H1 (cell line): ENCODE measurements at regions not wholly inside any gene's neighbourhood (a gene's known extent, or its start where the extent isn't known, plus 50 kb on each side); places are given as distances from the start of the nearest gene placed in this dataset.

Experiments used
- CTCF ChIA-PET: fragments of 300-600 bp; sonication (Branson Sonifier 250); formaldehyde crosslinking; loops from one replicate; lab custom pipeline; 2021; ENCODE audit not compliant: partially characterized antibody; lab: Charles Lee
- POLR2A ChIA-PET: fragments of 300-600 bp; sonication (Branson Sonifier 250); formaldehyde crosslinking; loops from one replicate; lab custom pipeline; 2021; ENCODE audit warnings: inconsistent platforms; ENCODE audit not compliant: partially characterized antibody; lab: Charles Lee
- DNase-seq, 2 experiments: peaks; one replicate each; pipeline versions ENCODE4 v3.0.0 to v3.0.0-alpha.2; 2010 to 2022; ENCODE audit warnings: low spot score in 2 of 2, low read depth in 1 of 2, mixed read lengths in 1 of 2
- FAIRE-seq: peaks from 2 replicates; lab custom pipeline; 2011; peaks lifted over from hg19 to GRCh38; lab: Jason Lieb, UNC
- H2AFZ ChIP-seq: 2 replicates; pipeline ENCODE4 v1.8.1; 2012; ENCODE audit warnings: low read length, inconsistent platforms
- H2AK5ac ChIP-seq: 2 replicates; pipeline ENCODE4 v1.6.1; 2013; ENCODE audit warnings: low read depth, low read length
- H2BK120ac ChIP-seq: replicated peaks from 2 replicates; pipeline ENCODE3; 2013; ENCODE audit warnings: low read depth, low read length, inconsistent platforms
- H2BK12ac ChIP-seq: 2 replicates; pipeline ENCODE4 v1.6.1; 2013; ENCODE audit warnings: low read depth, low read length
- H2BK15ac ChIP-seq: 2 replicates; pipeline ENCODE4 v1.6.1; 2013; ENCODE audit warnings: low read length
- H2BK20ac ChIP-seq: 2 replicates; pipeline ENCODE4 v1.6.1; 2013; ENCODE audit warnings: low read length
- H2BK5ac ChIP-seq: 2 replicates; pipeline ENCODE4 v1.6.1; 2013; ENCODE audit warnings: low read depth, low read length
- H3K14ac ChIP-seq: 2 replicates; pipeline ENCODE4 v1.6.1; 2013; ENCODE audit warnings: inconsistent platforms; ENCODE audit not compliant: insufficient read length
- H3K18ac ChIP-seq: 2 replicates; pipeline ENCODE4 v1.6.1; 2013; ENCODE audit warnings: low read length; ENCODE audit errors: extremely low read depth
- H3K23ac ChIP-seq: 2 replicates; pipeline ENCODE4 v1.6.1; 2013; ENCODE audit warnings: inconsistent platforms; ENCODE audit not compliant: insufficient read length
- H3K23me2 ChIP-seq: 2 replicates; pipeline ENCODE4 v1.6.1; 2013; ENCODE audit warnings: low read depth, low read length
- H3K27ac ChIP-seq: 2 replicates; pipeline ENCODE4 v1.6.1; 2011; ENCODE audit warnings: low read depth, low read length, inconsistent platforms
- H3K27me3 ChIP-seq, 4 experiments: replicated peaks in 1 of 4; 1 replicate in 1 of 4; 2 replicates in 3 of 4; pipeline versions ENCODE4 v1.6.1 to v1.8.1; 2011 to 2013; ENCODE audit warnings: low read length in 3 of 4, mild to moderate bottlenecking in 3 of 4, inconsistent platforms in 2 of 4, mixed read lengths in 2 of 4, moderate library complexity in 1 of 4; ENCODE audit not compliant: control insufficient read depth in 3 of 4, insufficient read depth in 3 of 4; ENCODE audit errors: extremely low read depth in 1 of 4
- H3K36me3 ChIP-seq, 4 experiments: 2 replicates each; pipeline versions ENCODE4 v1.6.1 to v1.8.1; 2011 to 2013; ENCODE audit warnings: mild to moderate bottlenecking in 4 of 4, low read length in 3 of 4, moderate library complexity in 2 of 4, control low read depth in 1 of 4, inconsistent platforms in 1 of 4; ENCODE audit not compliant: insufficient read depth in 4 of 4, control insufficient read depth in 2 of 4
- H3K4ac ChIP-seq: replicated peaks from 2 replicates; pipeline ENCODE3; 2013; ENCODE audit warnings: low read length, low read depth, mixed read lengths, inconsistent platforms; ENCODE audit not compliant: insufficient read length
- H3K4me1 ChIP-seq, 4 experiments: replicated peaks in 1 of 4; 1 replicate in 1 of 4; 2 replicates in 3 of 4; pipeline versions ENCODE4 v1.6.1 to v1.8.1; 2011 to 2013; ENCODE audit warnings: low read length in 3 of 4, inconsistent platforms in 2 of 4, mixed read lengths in 1 of 4; ENCODE audit not compliant: insufficient read depth in 4 of 4, control insufficient read depth in 3 of 4
- H3K4me2 ChIP-seq, 2 experiments: 2 replicates each; pipeline versions ENCODE4 v1.6.1 to v1.8.1; 2011 to 2013; ENCODE audit warnings: low read depth in 2 of 2, low read length in 2 of 2, control low read depth in 1 of 2, inconsistent platforms in 1 of 2, mild to moderate bottlenecking in 1 of 2; ENCODE audit not compliant: insufficient read depth in 1 of 2
- H3K4me3 ChIP-seq, 4 experiments: fragments of 200-600, 300-600 bp in 1 of 4; sonication (generic), shearing (Covaris generic), sonication (Bioruptor Twin) in 1 of 4; 2 replicates each; pipeline versions ENCODE4 v1.5.1 to v1.8.1; 2011 to 2016; ENCODE audit warnings: low read length in 4 of 4, low read depth in 3 of 4, control low read depth in 2 of 4, inconsistent platforms in 2 of 4, mild to moderate bottlenecking in 2 of 4, mixed read lengths in 1 of 4, moderate library complexity in 1 of 4; ENCODE audit not compliant: insufficient read depth in 2 of 4; ENCODE audit errors: extremely low read depth in 1 of 4
- H3K56ac ChIP-seq: replicated peaks from 2 replicates; pipeline ENCODE3; 2013; ENCODE audit warnings: low read depth, mild to moderate bottlenecking, mixed read lengths, low read length, inconsistent platforms; ENCODE audit not compliant: insufficient read length
- H3K79me1 ChIP-seq: 2 replicates; pipeline ENCODE4 v1.6.1; 2013; ENCODE audit warnings: low read depth, low read length, control low read depth
- H3K79me2 ChIP-seq, 2 experiments: 2 replicates each; pipeline versions ENCODE4 v1.6.1 to v1.8.1; 2012 to 2013; ENCODE audit warnings: low read length in 2 of 2, mild to moderate bottlenecking in 2 of 2, inconsistent platforms in 1 of 2; ENCODE audit not compliant: insufficient read depth in 2 of 2, control insufficient read depth in 1 of 2
- H3K9ac ChIP-seq, 4 experiments: replicated peaks in 1 of 4; 1 replicate in 1 of 4; 2 replicates in 3 of 4; pipeline versions ENCODE4 v1.6.1 to v1.8.1; 2011 to 2013; ENCODE audit warnings: low read depth in 3 of 4, low read length in 3 of 4, control low read depth in 2 of 4, mild to moderate bottlenecking in 2 of 4, moderate library complexity in 2 of 4, inconsistent platforms in 1 of 4; ENCODE audit errors: extremely low read depth in 1 of 4
- H3K9me3 ChIP-seq, 2 experiments: 2 replicates each; pipeline versions ENCODE4 v1.6.1 to v1.8.1; 2012 to 2013; ENCODE audit warnings: mild to moderate bottlenecking in 2 of 2, moderate library complexity in 2 of 2, control low read depth in 1 of 2, inconsistent platforms in 1 of 2, low read depth in 1 of 2, low read length in 1 of 2, mixed read lengths in 1 of 2; ENCODE audit not compliant: insufficient read depth in 2 of 2
- H4K20me1 ChIP-seq, 2 experiments: replicated peaks in 1 of 2; 2 replicates each; pipeline versions ENCODE3 to v1.8.1; 2011 to 2013; ENCODE audit warnings: inconsistent platforms in 2 of 2, low read length in 2 of 2, mild to moderate bottlenecking in 1 of 2; ENCODE audit not compliant: insufficient read depth in 2 of 2, control insufficient read depth in 1 of 2
- H4K5ac ChIP-seq: 2 replicates; pipeline ENCODE4 v1.6.1; 2013; ENCODE audit warnings: low read length, low read depth, mixed read lengths, inconsistent platforms; ENCODE audit not compliant: insufficient read length
- H4K8ac ChIP-seq: 2 replicates; pipeline ENCODE4 v1.8.0; 2013; ENCODE audit warnings: mild to moderate bottlenecking, moderate library complexity, low read length, inconsistent platforms; ENCODE audit not compliant: insufficient read depth; ENCODE audit errors: extremely low read depth
- H4K91ac ChIP-seq: replicated peaks from 2 replicates; pipeline ENCODE3; 2013; ENCODE audit warnings: low read length, mixed read lengths, inconsistent platforms; ENCODE audit not compliant: insufficient read length
- JUND ChIP-seq: IDR thresholded peaks from 2 replicates; pipeline ENCODE4 v1.6.1; 2011; ENCODE audit warnings: mild to moderate bottlenecking, improper control_type of control experiment, low read length
- POLR2A ChIP-seq, 2 experiments: IDR thresholded peaks; 1 replicate in 1 of 2; 2 replicates in 1 of 2; pipeline ENCODE4 v1.6.1; 2011; ENCODE audit warnings: low read depth in 2 of 2, low read length in 2 of 2, mild to moderate bottlenecking in 2 of 2; ENCODE audit errors: control extremely low read depth in 1 of 2
- TAF1 ChIP-seq: IDR thresholded peaks from 2 replicates; pipeline ENCODE4 v1.6.1; 2011; ENCODE audit warnings: mild to moderate bottlenecking, low read depth, low read length
- YY1 ChIP-seq: IDR thresholded peaks from 2 replicates; pipeline ENCODE4 v1.6.1; 2011; ENCODE audit warnings: low read depth, mild to moderate bottlenecking, low read length
- WGBS, 2 experiments: shearing (Covaris generic) in 1 of 2; methylation state at CpG; one replicate each; pipeline versions ENCODE4 v1.1.6 to v1.1.7; 2013 to 2015; ENCODE audit warnings: low lambda C conversion rate in 2 of 2, mixed read lengths in 2 of 2, inconsistent platforms in 1 of 2, low coverage in 1 of 2, missing lambda C conversion rate in 1 of 2; ENCODE audit not compliant: insufficient replicate concordance in 2 of 2, insufficient coverage in 1 of 2, insufficient read length in 1 of 2; ENCODE audit errors: extremely low coverage in 1 of 2, missing lambda C conversion rate in 1 of 2; 5-methylcytosine and 5-hydroxymethylcytosine counted together

DNA sequence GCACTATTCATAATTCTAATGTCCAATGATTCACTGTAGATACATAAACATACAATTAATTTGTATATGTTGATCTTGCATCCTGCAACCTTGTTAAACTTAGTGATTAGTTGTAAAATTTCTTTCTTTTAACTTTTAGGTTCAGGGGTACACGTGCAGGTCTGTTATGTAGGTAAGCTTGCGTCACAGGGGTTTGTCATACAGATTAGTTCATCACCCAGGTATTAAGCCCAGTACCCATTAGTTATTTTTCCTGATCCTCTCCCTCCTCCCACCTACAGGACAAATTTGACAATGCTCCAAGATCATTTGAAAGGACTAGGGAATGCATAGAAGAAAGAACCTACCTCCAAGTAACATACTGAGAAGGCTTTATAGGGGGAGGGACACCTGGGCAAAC, 290.1 kb downstream of the SRBD1 start:
- WGBS, 2 experiments = 100% methylated on average over 2 of the region's 2 CpGs; no CpG with 5 or more reads in 1 of the 2 experiments
- Histone ChIP-seq H3K36me3 (no peaks in the 10 kb centered on the region; a peak in 1 of 8 replicates), H3K4ac (no peak overlapping the region), H4K20me1 (no peaks in the 10 kb centered on the region), H3K79me1 (no peaks in the 10 kb centered on the region), H4K5ac (no peak overlapping the region), H3K27ac (no peak overlapping the region), H2AFZ (no peak overlapping the region), H3K79me2 (no peaks in the 10 kb centered on the region), H3K4me1 (no peaks in the 10 kb centered on the region; a peak in 1 of 7 replicates), H2AK5ac (no peak overlapping the region), H2BK15ac (no peak overlapping the region), H3K27me3 (no peaks in the 10 kb centered on the region), H3K23ac (no peak overlapping the region), H3K18ac (no peak overlapping the region), H4K8ac (no peak overlapping the region), H3K9me3 (peaks cover 5 to 8% of the 10 kb centered on the region in 2 experiments; a peak in 2 of 4 replicates), H3K56ac (no peak overlapping the region), H3K4me2 (no peak overlapping the region), H3K9ac (no peak overlapping the region), H2BK20ac (no peak overlapping the region), H2BK12ac (no peak overlapping the region), H3K14ac (no peak overlapping the region), H3K4me3 (no peak overlapping the region), H2BK5ac (no peak overlapping the region), H3K23me2 (no peaks in the 10 kb centered on the region)
- POLR2A ChIA-PET = no interaction called here
- no peak for DNase-seq
- no peak for TF ChIP-seq TAF1
- no peak for TF ChIP-seq JUND
- no peak for TF ChIP-seq POLR2A (IDR thresholded peaks at IDR 0.05; ENCODE audit: control extremely low read depth in 1 of 2, low read depth in 2 of 2, low read length in 2 of 2)
- TF ChIP-seq YY1 = no peak
- TF ChIP-seq, all 59 proteins: peak for 0
- CTCF ChIA-PET = interaction anchor here (1.2 to 1.8 kb wide), 3 partner anchors 10 to 138 kb away, joined by 3 to 6 read pairs (median 5); no protein-coding TSS in a partner anchor
- no peak overlapping the region for H4K91ac ChIP-seq
- no peak for FAIRE-seq
- H2BK120ac ChIP-seq = no peak overlapping the region
